ENCODE measurements at regions not wholly inside any gene's neighbourhood (a gene's known extent, or its start where the extent isn't known, plus 50 kb on each side); places are given as distances from the start of the nearest gene placed in this dataset.

DNA sequence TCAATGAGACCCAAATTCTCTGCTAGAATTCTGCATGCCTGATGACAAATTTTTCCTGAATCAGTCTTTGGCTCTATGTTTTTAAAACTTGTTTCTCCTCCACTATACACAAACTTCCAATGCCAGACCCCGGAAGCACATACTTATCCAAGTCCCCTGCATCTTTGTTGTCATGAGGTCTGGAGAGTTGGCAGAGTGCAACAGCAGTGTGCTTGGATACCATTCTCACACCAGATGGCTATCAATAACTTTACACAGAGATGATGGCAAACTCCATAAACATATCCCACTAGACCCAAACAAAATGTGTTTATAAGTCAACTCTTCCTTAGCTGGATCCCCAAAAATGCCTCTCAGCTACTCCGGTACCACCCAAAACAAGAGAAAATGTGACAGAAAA lies 337.7 kb upstream of the TRPC7 start:
- Histone ChIP-seq H3F3A (replicated peaks; ENCODE audit: insufficient read depth) (no peaks in the 10 kb centered on the region), H3K4me1 (ENCODE audit: control insufficient read depth in 1 of 2, insufficient read depth in 2 of 2, low read depth in 1 of 2, low read length in 1 of 2) (no peaks in the 10 kb centered on the region), H4K20me1 (ENCODE audit: insufficient read depth) (no peaks in the 10 kb centered on the region), H3K36me3 (replicated peaks in 1 of 2; ENCODE audit: control insufficient read depth in 1 of 2, insufficient read depth in 2 of 2, low read length in 1 of 2) (no peaks in the 10 kb centered on the region), H3K27me3 (ENCODE audit: insufficient read depth) (peaks cover 11% of the 10 kb centered on the region; the same call in 1 of the 2 replicates), H3K4me3 (ENCODE audit: low read depth in 2 of 2, low read length in 1 of 2) (no peak overlapping the region), H3K9ac (no peak overlapping the region), H3K27ac (ENCODE audit: low read depth in 2 of 2, low read length in 1 of 2) (no peak overlapping the region), H3K9me3 (no peaks in the 10 kb centered on the region), H3K9me2 (no peaks in the 10 kb centered on the region), H3K4me2 (no peak overlapping the region), H2AFZ (ENCODE audit: low read depth) (no peak overlapping the region), H3K79me2 (ENCODE audit: insufficient read depth) (no peaks in the 10 kb centered on the region)
- ChIA-PET CTCF (no interaction called here), POLR2A (no interaction called here)
- TF ChIP-seq, protein P1, sequence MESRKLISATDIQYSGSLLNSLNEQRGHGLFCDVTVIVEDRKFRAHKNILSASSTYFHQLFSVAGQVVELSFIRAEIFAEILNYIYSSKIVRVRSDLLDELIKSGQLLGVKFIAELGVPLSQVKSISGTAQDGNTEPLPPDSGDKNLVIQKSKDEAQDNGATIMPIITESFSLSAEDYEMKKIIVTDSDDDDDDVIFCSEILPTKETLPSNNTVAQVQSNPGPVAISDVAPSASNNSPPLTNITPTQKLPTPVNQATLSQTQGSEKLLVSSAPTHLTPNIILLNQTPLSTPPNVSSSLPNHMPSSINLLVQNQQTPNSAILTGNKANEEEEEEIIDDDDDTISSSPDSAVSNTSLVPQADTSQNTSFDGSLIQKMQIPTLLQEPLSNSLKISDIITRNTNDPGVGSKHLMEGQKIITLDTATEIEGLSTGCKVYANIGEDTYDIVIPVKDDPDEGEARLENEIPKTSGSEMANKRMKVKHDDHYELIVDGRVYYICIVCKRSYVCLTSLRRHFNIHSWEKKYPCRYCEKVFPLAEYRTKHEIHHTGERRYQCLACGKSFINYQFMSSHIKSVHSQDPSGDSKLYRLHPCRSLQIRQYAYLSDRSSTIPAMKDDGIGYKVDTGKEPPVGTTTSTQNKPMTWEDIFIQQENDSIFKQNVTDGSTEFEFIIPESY (IDR thresholded peaks at IDR 0.05; ENCODE audit: borderline replicate concordance, low read depth) = no peak
- no peak for TF ChIP-seq FOSL2 (IDR thresholded peaks at IDR 0.05; ENCODE audit: borderline replicate concordance, low read depth)
- TF ChIP-seq ELF1 (IDR thresholded peaks at IDR 0.05) = no peak
- no peak for TF ChIP-seq CHD2 (IDR thresholded peaks at IDR 0.05; ENCODE audit: low read length, partially characterized antibody)
- no peak for TF ChIP-seq EP300 (IDR thresholded peaks at IDR 0.05; ENCODE audit: borderline replicate concordance in 1 of 2, low read depth in 1 of 2, low read length in 1 of 2)
- no peak for TF ChIP-seq TCF12 (IDR thresholded peaks at IDR 0.05)
- TF ChIP-seq TAF1 (IDR thresholded peaks at IDR 0.05; ENCODE audit: borderline replicate concordance, low read depth, low read length) = no peak
- TF ChIP-seq, protein P2, sequence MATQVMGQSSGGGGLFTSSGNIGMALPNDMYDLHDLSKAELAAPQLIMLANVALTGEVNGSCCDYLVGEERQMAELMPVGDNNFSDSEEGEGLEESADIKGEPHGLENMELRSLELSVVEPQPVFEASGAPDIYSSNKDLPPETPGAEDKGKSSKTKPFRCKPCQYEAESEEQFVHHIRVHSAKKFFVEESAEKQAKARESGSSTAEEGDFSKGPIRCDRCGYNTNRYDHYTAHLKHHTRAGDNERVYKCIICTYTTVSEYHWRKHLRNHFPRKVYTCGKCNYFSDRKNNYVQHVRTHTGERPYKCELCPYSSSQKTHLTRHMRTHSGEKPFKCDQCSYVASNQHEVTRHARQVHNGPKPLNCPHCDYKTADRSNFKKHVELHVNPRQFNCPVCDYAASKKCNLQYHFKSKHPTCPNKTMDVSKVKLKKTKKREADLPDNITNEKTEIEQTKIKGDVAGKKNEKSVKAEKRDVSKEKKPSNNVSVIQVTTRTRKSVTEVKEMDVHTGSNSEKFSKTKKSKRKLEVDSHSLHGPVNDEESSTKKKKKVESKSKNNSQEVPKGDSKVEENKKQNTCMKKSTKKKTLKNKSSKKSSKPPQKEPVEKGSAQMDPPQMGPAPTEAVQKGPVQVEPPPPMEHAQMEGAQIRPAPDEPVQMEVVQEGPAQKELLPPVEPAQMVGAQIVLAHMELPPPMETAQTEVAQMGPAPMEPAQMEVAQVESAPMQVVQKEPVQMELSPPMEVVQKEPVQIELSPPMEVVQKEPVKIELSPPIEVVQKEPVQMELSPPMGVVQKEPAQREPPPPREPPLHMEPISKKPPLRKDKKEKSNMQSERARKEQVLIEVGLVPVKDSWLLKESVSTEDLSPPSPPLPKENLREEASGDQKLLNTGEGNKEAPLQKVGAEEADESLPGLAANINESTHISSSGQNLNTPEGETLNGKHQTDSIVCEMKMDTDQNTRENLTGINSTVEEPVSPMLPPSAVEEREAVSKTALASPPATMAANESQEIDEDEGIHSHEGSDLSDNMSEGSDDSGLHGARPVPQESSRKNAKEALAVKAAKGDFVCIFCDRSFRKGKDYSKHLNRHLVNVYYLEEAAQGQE (IDR thresholded peaks at IDR 0.05; ENCODE audit: low read depth, low read length) = no peak
- no peak for TF ChIP-seq GATA2 (CRISPR knock-in tag; IDR thresholded peaks at IDR 0.05)
- TF ChIP-seq RCOR1 (IDR thresholded peaks at IDR 0.05; ENCODE audit: low read length) = no peak
- TF ChIP-seq USF2 (IDR thresholded peaks at IDR 0.05; ENCODE audit: borderline replicate concordance, low read depth, low read length) = no peak
- TF ChIP-seq CTCF (IDR thresholded peaks at IDR 0.05) = no peak
- no peak for TF ChIP-seq EZH2phosphoT487 (IDR thresholded peaks at IDR 0.05; ENCODE audit: borderline replicate concordance, low read depth)
- TF ChIP-seq RAD21 (IDR thresholded peaks at IDR 0.05; ENCODE audit: low read length) = no peak
- TF ChIP-seq FOXM1 (IDR thresholded peaks at IDR 0.05; ENCODE audit: low read depth) = no peak
- WGBS (ENCODE audit: low lambda C conversion rate) = 54% methylated on average over 2 of the region's 2 CpGs
- no peak for DNase-seq

Measured in SK-N-SH (cell line).